ENCODE measurements at regions not wholly inside any gene's neighbourhood (a gene's known extent, or its start where the extent isn't known, plus 50 kb on each side); places are given as distances from the start of the nearest gene placed in this dataset.

GRCh38 chr6:14280006-14280510 lies 162.5 kb downstream of the CD83 start:
- TF ChIP-seq NCOA1 (CRISPR knock-in tag; IDR thresholded peaks at IDR 0.05) (no peak), SRF (IDR thresholded peaks at IDR 0.05; ENCODE audit: low read depth, low read length) (no peak), NFRKB (IDR thresholded peaks at IDR 0.05) (no peak), SMARCC2 (IDR thresholded peaks at IDR 0.05) (no peak), ZBTB20 (CRISPR knock-in tag; IDR thresholded peaks at IDR 0.05; ENCODE audit: borderline replicate concordance, low read depth) (no peak), MAX (IDR thresholded peaks at IDR 0.05) (no peak), HBP1 (CRISPR knock-in tag; IDR thresholded peaks at IDR 0.05; ENCODE audit: low read depth) (no peak), ETV6 (CRISPR knock-in tag; conservative IDR thresholded peaks at IDR 0.05) (no peak), ZNF660 (CRISPR knock-in tag; IDR thresholded peaks at IDR 0.05; ENCODE audit: borderline replicate concordance, low read depth) (no peak)
- TF ChIP-seq, protein P1, sequence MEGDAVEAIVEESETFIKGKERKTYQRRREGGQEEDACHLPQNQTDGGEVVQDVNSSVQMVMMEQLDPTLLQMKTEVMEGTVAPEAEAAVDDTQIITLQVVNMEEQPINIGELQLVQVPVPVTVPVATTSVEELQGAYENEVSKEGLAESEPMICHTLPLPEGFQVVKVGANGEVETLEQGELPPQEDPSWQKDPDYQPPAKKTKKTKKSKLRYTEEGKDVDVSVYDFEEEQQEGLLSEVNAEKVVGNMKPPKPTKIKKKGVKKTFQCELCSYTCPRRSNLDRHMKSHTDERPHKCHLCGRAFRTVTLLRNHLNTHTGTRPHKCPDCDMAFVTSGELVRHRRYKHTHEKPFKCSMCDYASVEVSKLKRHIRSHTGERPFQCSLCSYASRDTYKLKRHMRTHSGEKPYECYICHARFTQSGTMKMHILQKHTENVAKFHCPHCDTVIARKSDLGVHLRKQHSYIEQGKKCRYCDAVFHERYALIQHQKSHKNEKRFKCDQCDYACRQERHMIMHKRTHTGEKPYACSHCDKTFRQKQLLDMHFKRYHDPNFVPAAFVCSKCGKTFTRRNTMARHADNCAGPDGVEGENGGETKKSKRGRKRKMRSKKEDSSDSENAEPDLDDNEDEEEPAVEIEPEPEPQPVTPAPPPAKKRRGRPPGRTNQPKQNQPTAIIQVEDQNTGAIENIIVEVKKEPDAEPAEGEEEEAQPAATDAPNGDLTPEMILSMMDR (CRISPR knock-in tag; IDR thresholded peaks at IDR 0.05), result no peak
- TF ChIP-seq, protein P2, sequence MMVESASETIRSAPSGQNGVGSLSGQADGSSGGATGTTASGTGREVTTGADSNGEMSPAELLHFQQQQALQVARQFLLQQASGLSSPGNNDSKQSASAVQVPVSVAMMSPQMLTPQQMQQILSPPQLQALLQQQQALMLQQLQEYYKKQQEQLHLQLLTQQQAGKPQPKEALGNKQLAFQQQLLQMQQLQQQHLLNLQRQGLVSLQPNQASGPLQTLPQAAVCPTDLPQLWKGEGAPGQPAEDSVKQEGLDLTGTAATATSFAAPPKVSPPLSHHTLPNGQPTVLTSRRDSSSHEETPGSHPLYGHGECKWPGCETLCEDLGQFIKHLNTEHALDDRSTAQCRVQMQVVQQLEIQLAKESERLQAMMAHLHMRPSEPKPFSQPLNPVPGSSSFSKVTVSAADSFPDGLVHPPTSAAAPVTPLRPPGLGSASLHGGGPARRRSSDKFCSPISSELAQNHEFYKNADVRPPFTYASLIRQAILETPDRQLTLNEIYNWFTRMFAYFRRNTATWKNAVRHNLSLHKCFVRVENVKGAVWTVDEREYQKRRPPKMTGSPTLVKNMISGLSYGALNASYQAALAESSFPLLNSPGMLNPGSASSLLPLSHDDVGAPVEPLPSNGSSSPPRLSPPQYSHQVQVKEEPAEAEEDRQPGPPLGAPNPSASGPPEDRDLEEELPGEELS (CRISPR knock-in tag; IDR thresholded peaks at IDR 0.05), result no peak

All from HepG2 (cell line).